H1 (cell line): ENCODE measurements at regions not wholly inside any gene's neighbourhood (a gene's known extent, or its start where the extent isn't known, plus 50 kb on each side); places are given as distances from the start of the nearest gene placed in this dataset.

Experiments
- ATF3 ChIP-seq: IDR thresholded peaks from 2 replicates; pipeline ENCODE4 v1.6.1; 2011; ENCODE audit warnings: low read depth, mild to moderate bottlenecking, low read length; ENCODE audit not compliant: insufficient read depth
- EZH2 ChIP-seq: fragments of 200-600 bp; sonication (generic); IDR thresholded peaks from 2 replicates; pipeline ENCODE4 v1.7.1; 2012; ENCODE audit warnings: low read depth, mild to moderate bottlenecking, moderate library complexity, low read length, inconsistent platforms; ENCODE audit not compliant: severe bottlenecking
- FOSL1 ChIP-seq: IDR thresholded peaks from 2 replicates; pipeline ENCODE4 v1.6.1; 2011; ENCODE audit warnings: mild to moderate bottlenecking, low read depth, low read length, moderate library complexity; ENCODE audit not compliant: insufficient read depth
- POLR2A ChIP-seq, 2 experiments: IDR thresholded peaks; 1 replicate in 1 of 2; 2 replicates in 1 of 2; pipeline ENCODE4 v1.6.1; 2011; ENCODE audit warnings: low read depth in 2 of 2, low read length in 2 of 2, mild to moderate bottlenecking in 2 of 2; ENCODE audit errors: control extremely low read depth in 1 of 2

GRCh38 chr3:159025733-159026132 is 223.9 kb downstream of the MFSD1 start:
- TF ChIP-seq EZH2 (no peak), POLR2A (IDR thresholded peaks at IDR 0.05; ENCODE audit: control extremely low read depth in 1 of 2, low read depth in 2 of 2, low read length in 2 of 2) (no peak), FOSL1 (no peak), ATF3 (no peak)
